Neutrophil (primary cell): ENCODE measurements at regions not wholly inside any gene's neighbourhood (a gene's known extent, or its start where the extent isn't known, plus 50 kb on each side); places are given as distances from the start of the nearest gene placed in this dataset.

Experiments
- H3K27ac ChIP-seq: fragments of 200-600 bp; sonication (generic); 2 replicates; pipeline ENCODE4 v1.5.1; 2016; ENCODE audit warnings: mild to moderate bottlenecking, moderate library complexity
- H3K27me3 ChIP-seq: fragments of 200-600 bp; sonication (generic); 2 replicates; pipeline ENCODE4 v1.6.0; 2016; ENCODE audit warnings: mild to moderate bottlenecking
- H3K36me3 ChIP-seq: fragments of 200-600 bp; sonication (generic); 2 replicates; pipeline ENCODE4 v1.5.1; 2017
- H3K4me1 ChIP-seq, 2 experiments: fragments of 200-600 bp in 1 of 2; sonication (generic) in 1 of 2; 1 replicate in 1 of 2; 2 replicates in 1 of 2; pipeline versions ENCODE4 v1.5.1 to v1.6.1; 2013 to 2016; ENCODE audit warnings: low read depth in 1 of 2, low read length in 1 of 2, mild to moderate bottlenecking in 1 of 2, moderate library complexity in 1 of 2; ENCODE audit not compliant: control insufficient read depth in 1 of 2, insufficient read depth in 1 of 2
- H3K4me3 ChIP-seq, 2 experiments: fragments of 200-600 bp in 1 of 2; sonication (generic) in 1 of 2; 1 replicate in 1 of 2; 2 replicates in 1 of 2; pipeline ENCODE4 v1.5.1; 2013 to 2016; ENCODE audit warnings: low read depth in 1 of 2, low read length in 1 of 2, mild to moderate bottlenecking in 1 of 2, moderate library complexity in 1 of 2
- H3K9me3 ChIP-seq: fragments of 200-600 bp; sonication (generic); 2 replicates; pipeline ENCODE4 v1.5.1; 2016
- CTCF ChIP-seq: fragments of 200-600 bp; sonication (generic); IDR thresholded peaks from 2 replicates; pipeline ENCODE4 v1.5.1; 2016; ENCODE audit warnings: antibody characterized with exemption

GRCh38 chr6:151679081-151679480 lies 128.4 kb upstream of the ESR1 start:
- H3K4me3 ChIP-seq, result no peak overlapping the region
- TF ChIP-seq CTCF, result no peak
- no peak overlapping the region for H3K27ac ChIP-seq
- no peaks in the 10 kb centered on the region for H3K9me3 ChIP-seq
- H3K27me3 ChIP-seq, result peaks cover 24% of the 10 kb centered on the region
- no peaks in the 10 kb centered on the region for H3K36me3 ChIP-seq
- no peaks in the 10 kb centered on the region for H3K4me1 ChIP-seq

GRCh38 chr6:151679941-151680340 lies 127.5 kb upstream of the ESR1 start:
- Histone ChIP-seq H3K27ac (no peak overlapping the region), H3K4me1 (no peaks in the 10 kb centered on the region), H3K27me3 (peaks cover 24% of the 10 kb centered on the region), H3K9me3 (no peaks in the 10 kb centered on the region), H3K36me3 (no peaks in the 10 kb centered on the region), H3K4me3 (no peak overlapping the region)
- no peak for TF ChIP-seq CTCF

GRCh38 chr6:151680846-151681432 lies 126.5 kb upstream of the ESR1 start:
- no peaks in the 10 kb centered on the region for H3K4me1 ChIP-seq
- H3K27ac ChIP-seq, result no peak overlapping the region
- H3K36me3 ChIP-seq, result no peaks in the 10 kb centered on the region

GRCh38 chr6:151681433-151682059 lies 125.9 kb upstream of the ESR1 start:
- Histone ChIP-seq H3K4me3 (no peak overlapping the region), H3K27ac (no peak overlapping the region), H3K4me1 (no peaks in the 10 kb centered on the region), H3K9me3 (no peaks in the 10 kb centered on the region), H3K36me3 (no peaks in the 10 kb centered on the region), H3K27me3 (peaks cover 24% of the 10 kb centered on the region)
- no peak for TF ChIP-seq CTCF

More at GRCh38 chr6:151680846-151681432, 126.5 kb upstream of the ESR1 start:
- H3K4me3 ChIP-seq, result no peak overlapping the region
- H3K9me3 ChIP-seq, result no peaks in the 10 kb centered on the region
- peaks cover 24% of the 10 kb centered on the region for H3K27me3 ChIP-seq
- TF ChIP-seq CTCF, result no peak

- no peak overlapping the region for H3K27ac ChIP-seq
- H3K4me3 ChIP-seq, result no peak overlapping the region
- H3K27me3 ChIP-seq, result peaks cover 24% of the 10 kb centered on the region
- no peaks in the 10 kb centered on the region for H3K4me1 ChIP-seq
- TF ChIP-seq CTCF, result no peak
- H3K36me3 ChIP-seq, result no peaks in the 10 kb centered on the region
- H3K9me3 ChIP-seq, result no peaks in the 10 kb centered on the region
These were observed 125.2 kb upstream of the ESR1 start for GRCh38 chr6:151682251-151682650.
